SU-DHL-6 (cell line): ENCODE measurements at regions not wholly inside any gene's neighbourhood (a gene's known extent, or its start where the extent isn't known, plus 50 kb on each side); places are given as distances from the start of the nearest gene placed in this dataset.

Experiments
- H2AFZ ChIP-seq: fragments of 200-600 bp; sonication (generic); 2 replicates; pipeline ENCODE4 v1.6.1; 2014; ENCODE audit warnings: low read depth, mild to moderate bottlenecking, moderate library complexity, mixed read lengths, antibody characterized with exemption, low read length; ENCODE audit not compliant: severe bottlenecking
- H3F3A ChIP-seq: fragments of 200-600 bp; shearing (Covaris generic); 2 replicates; pipeline ENCODE4 v1.6.0; 2016; ENCODE audit warnings: antibody characterized with exemption, mild to moderate bottlenecking; ENCODE audit not compliant: insufficient read depth
- H3K27ac ChIP-seq: fragments of 200-600 bp; sonication (generic); 2 replicates; pipeline ENCODE4 v1.5.1; 2016; ENCODE audit warnings: low read depth, mild to moderate bottlenecking, low read length, moderate library complexity, mixed read lengths
- H3K27me3 ChIP-seq: fragments of 200-600 bp; sonication (generic), shearing (Covaris generic); 2 replicates; pipeline ENCODE4 v1.6.0; 2014; ENCODE audit warnings: mild to moderate bottlenecking, low read length
- H3K36me3 ChIP-seq: fragments of 200-600 bp; sonication (generic); 2 replicates; pipeline ENCODE4 v1.6.1; 2014; ENCODE audit warnings: mild to moderate bottlenecking, low read length, mixed read lengths
- H3K4me2 ChIP-seq: fragments of 300-600, 200-600 bp; shearing (Covaris generic), sonication (generic); 2 replicates; pipeline ENCODE4 v1.6.0; 2014; ENCODE audit warnings: low read length, low read depth, mild to moderate bottlenecking; ENCODE audit not compliant: poor library complexity, severe bottlenecking
- H3K4me3 ChIP-seq: fragments of 200-600 bp; sonication (generic); 2 replicates; pipeline ENCODE4 v1.5.1; 2014; ENCODE audit warnings: antibody characterized with exemption, low read length, mild to moderate bottlenecking, mixed read lengths; ENCODE audit not compliant: insufficient read depth, poor library complexity, severe bottlenecking
- H3K79me2 ChIP-seq: fragments of 200-600 bp; sonication (generic); 2 replicates; pipeline ENCODE4 v1.6.1; 2014; ENCODE audit warnings: mild to moderate bottlenecking, low read length, moderate library complexity; ENCODE audit not compliant: insufficient read depth
- H3K9ac ChIP-seq: fragments of 200-600 bp; sonication (generic); 2 replicates; pipeline ENCODE4 v1.7.0; 2014; ENCODE audit warnings: mild to moderate bottlenecking, low read length
- H3K9me2 ChIP-seq: fragments of 200-600 bp; sonication (generic); replicated peaks from 2 replicates; pipeline ENCODE4 v1.6.1; 2014; ENCODE audit warnings: low read length; ENCODE audit not compliant: insufficient read depth
- H3K9me3 ChIP-seq: fragments of 200-600 bp; sonication (generic); 2 replicates; pipeline ENCODE4 v1.6.1; 2014; ENCODE audit warnings: low read length, mixed read lengths; ENCODE audit not compliant: insufficient read depth
- H4K20me1 ChIP-seq: fragments of 200-600 bp; sonication (generic); 2 replicates; pipeline ENCODE4 v1.6.1; 2014; ENCODE audit warnings: low read depth, mild to moderate bottlenecking, antibody characterized with exemption, low read length, moderate library complexity, mixed read lengths
- CTCF ChIP-seq: fragments of 200-600 bp; sonication (generic); IDR thresholded peaks from one replicate; pipeline ENCODE4 v1.5.1; 2017; ENCODE audit warnings: antibody characterized with exemption, mild to moderate bottlenecking, low read length, moderate library complexity; ENCODE audit not compliant: insufficient read depth, poor library complexity, severe bottlenecking
- EZH2phosphoT487 ChIP-seq: fragments of 200-600 bp; sonication (generic), shearing (Covaris generic); conservative IDR thresholded peaks from 2 replicates; pipeline ENCODE4 v1.6.1; 2018; ENCODE audit warnings: mild to moderate bottlenecking, antibody characterized with exemption, low read length, moderate library complexity, mixed read lengths

- Histone ChIP-seq H3K27me3 (no peaks in the 10 kb centered on the region), H3F3A (no peaks in the 10 kb centered on the region), H3K9me2 (no peaks in the 10 kb centered on the region), H2AFZ (no peak overlapping the region), H3K27ac (no peak overlapping the region), H3K4me3 (no peak overlapping the region), H3K4me2 (no peak overlapping the region), H4K20me1 (no peaks in the 10 kb centered on the region), H3K9me3 (0 out of 2 replicates have a peak, but pooled peaks cover 2% of the 10 kb centered on the region), H3K79me2 (no peaks in the 10 kb centered on the region), H3K36me3 (no peaks in the 10 kb centered on the region), H3K9ac (no peak overlapping the region)
- TF ChIP-seq CTCF, result no peak
- TF ChIP-seq EZH2phosphoT487, result no peak
These were observed 58.2 kb upstream of the CLMP start for GRCh38 chr11:123253223-123253622.

- Histone ChIP-seq H3K27ac (no peak overlapping the region), H3K9me3 (no peaks in the 10 kb centered on the region), H3K79me2 (no peaks in the 10 kb centered on the region), H3K27me3 (no peaks in the 10 kb centered on the region), H3F3A (no peaks in the 10 kb centered on the region), H2AFZ (no peak overlapping the region), H3K4me2 (no peak overlapping the region), H3K36me3 (no peaks in the 10 kb centered on the region), H3K9ac (no peak overlapping the region), H3K9me2 (no peaks in the 10 kb centered on the region), H4K20me1 (no peaks in the 10 kb centered on the region), H3K4me3 (no peak overlapping the region)
- TF ChIP-seq CTCF (no peak), EZH2phosphoT487 (no peak)
These were observed 56.8 kb upstream of the CLMP start for GRCh38 chr11:123251657-123252344.

- no peak for TF ChIP-seq CTCF
- TF ChIP-seq EZH2phosphoT487, result no peak
- Histone ChIP-seq H3K4me2 (no peak overlapping the region), H3K27ac (no peak overlapping the region)
These were observed 56.0 kb upstream of the CLMP start for GRCh38 chr11:123250892-123251656.

More at GRCh38 chr11:123250892-123251656, 56.0 kb upstream of the CLMP start:
- no peak overlapping the region for H2AFZ ChIP-seq
- H3K9ac ChIP-seq, result no peak overlapping the region
- no peaks in the 10 kb centered on the region for H3F3A ChIP-seq
- H3K9me2 ChIP-seq, result no peaks in the 10 kb centered on the region
- no peaks in the 10 kb centered on the region for H3K27me3 ChIP-seq
- no peaks in the 10 kb centered on the region for H4K20me1 ChIP-seq
- H3K79me2 ChIP-seq, result no peaks in the 10 kb centered on the region
- no peaks in the 10 kb centered on the region for H3K36me3 ChIP-seq
- H3K9me3 ChIP-seq, result no peaks in the 10 kb centered on the region
- no peak overlapping the region for H3K4me3 ChIP-seq
